Upper lobe of left lung (tissue), 4 donors: ENCODE measurements at regions not wholly inside any gene's neighbourhood (a gene's known extent, or its start where the extent isn't known, plus 50 kb on each side); places are given as distances from the start of the nearest gene placed in this dataset.

Source experiments
- EP300 ChIP-seq, 4 donors: sonication (generic); formaldehyde crosslinking; IDR thresholded peaks; one replicate each; pipeline ENCODE4 v1.5.1; 2017; ENCODE audit warnings: antibody characterized with exemption in 4 of 4, control low read depth in 2 of 4
- POLR2A ChIP-seq, 4 donors: fragments of 450-650 bp; IDR thresholded peaks; one replicate each; pipeline ENCODE4 v1.5.1; 2016 to 2017; ENCODE audit warnings: antibody characterized with exemption in 4 of 4, mild to moderate bottlenecking in 2 of 4
- POLR2AphosphoS5 ChIP-seq, 2 donors: sonication (generic); formaldehyde crosslinking; IDR thresholded peaks; one replicate each; pipeline ENCODE4 v1.5.1; 2017; ENCODE audit warnings: antibody characterized with exemption in 2 of 2
- TF ChIP-seq, protein P1 (sequence below), 6 experiments: fragments of 450-650 bp in 4 of 6; fragments of 200-600 bp in 2 of 6; sonication (generic) in 2 of 6; IDR thresholded peaks; one replicate each; pipeline ENCODE4 v1.5.1; 2016 to 2019; ENCODE audit warnings: antibody characterized with exemption in 6 of 6

DNA sequence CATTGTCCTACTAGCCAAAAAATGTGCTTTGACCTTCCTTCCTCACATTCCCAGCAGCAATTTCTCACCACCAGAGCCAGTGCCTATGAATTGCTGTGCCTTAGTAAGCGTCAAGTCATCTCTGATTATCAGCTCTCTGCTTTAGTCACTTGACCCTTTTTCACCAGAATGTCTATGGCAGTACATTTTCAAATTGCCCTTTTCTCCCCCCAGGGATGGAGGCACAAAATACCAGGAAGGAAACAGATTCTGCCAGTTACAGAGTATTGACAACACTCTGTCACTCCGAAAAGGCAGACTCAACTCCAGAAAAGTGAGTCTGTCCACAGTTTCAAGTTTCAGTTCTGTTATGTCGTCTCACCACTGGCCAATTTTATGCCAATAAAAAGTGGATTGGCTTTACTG is 167.4 kb downstream of the TNFSF18 start:
- TF ChIP-seq, protein P1, sequence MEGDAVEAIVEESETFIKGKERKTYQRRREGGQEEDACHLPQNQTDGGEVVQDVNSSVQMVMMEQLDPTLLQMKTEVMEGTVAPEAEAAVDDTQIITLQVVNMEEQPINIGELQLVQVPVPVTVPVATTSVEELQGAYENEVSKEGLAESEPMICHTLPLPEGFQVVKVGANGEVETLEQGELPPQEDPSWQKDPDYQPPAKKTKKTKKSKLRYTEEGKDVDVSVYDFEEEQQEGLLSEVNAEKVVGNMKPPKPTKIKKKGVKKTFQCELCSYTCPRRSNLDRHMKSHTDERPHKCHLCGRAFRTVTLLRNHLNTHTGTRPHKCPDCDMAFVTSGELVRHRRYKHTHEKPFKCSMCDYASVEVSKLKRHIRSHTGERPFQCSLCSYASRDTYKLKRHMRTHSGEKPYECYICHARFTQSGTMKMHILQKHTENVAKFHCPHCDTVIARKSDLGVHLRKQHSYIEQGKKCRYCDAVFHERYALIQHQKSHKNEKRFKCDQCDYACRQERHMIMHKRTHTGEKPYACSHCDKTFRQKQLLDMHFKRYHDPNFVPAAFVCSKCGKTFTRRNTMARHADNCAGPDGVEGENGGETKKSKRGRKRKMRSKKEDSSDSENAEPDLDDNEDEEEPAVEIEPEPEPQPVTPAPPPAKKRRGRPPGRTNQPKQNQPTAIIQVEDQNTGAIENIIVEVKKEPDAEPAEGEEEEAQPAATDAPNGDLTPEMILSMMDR (IDR thresholded peaks at IDR 0.05) = no peak
- TF ChIP-seq EP300 (IDR thresholded peaks at IDR 0.05) = no peak
- TF ChIP-seq POLR2A (IDR thresholded peaks at IDR 0.05) = no peak
- TF ChIP-seq POLR2AphosphoS5 (IDR thresholded peaks at IDR 0.05) = no peak
